HG03575 (cell line): ENCODE measurements at regions not wholly inside any gene's neighbourhood (a gene's known extent, or its start where the extent isn't known, plus 50 kb on each side); places are given as distances from the start of the nearest gene placed in this dataset.

Experiments
- ATAC-seq: cut with Tn5 transposase; IDR thresholded peaks from one replicate; pipeline ENCODE4 v1.9.1; 2021; ENCODE audit not compliant: unreplicated experiment, insufficient number of reproducible peaks, low FRiP score; ENCODE audit errors: extremely low read depth

GRCh38 chr3:178003756-178004155, 532.5 kb upstream of the KCNMB2 start:
- ATAC-seq, result no peak

DNA sequence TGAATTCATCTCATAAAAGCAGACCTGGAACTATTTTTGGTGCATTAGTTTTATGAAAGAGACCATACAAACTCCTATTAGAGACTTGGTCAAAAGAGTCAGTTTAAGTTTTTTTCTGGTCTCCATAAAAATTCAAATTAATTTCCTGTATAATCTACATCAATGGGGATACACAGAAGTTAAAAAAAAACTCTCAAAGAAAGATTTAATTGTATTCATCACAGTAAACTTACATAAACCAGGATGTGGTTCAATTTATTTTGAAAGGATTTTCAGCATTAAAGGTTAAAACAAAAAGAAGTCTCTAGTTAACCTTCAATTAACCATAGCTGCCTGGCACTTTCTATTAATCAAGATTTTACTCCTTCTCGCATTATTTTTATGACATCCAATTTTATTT, 530.3 kb upstream of the KCNMB2 start:
- ATAC-seq, result no peak

GRCh38 chr3:178010306-178010705, 525.9 kb upstream of the KCNMB2 start:
- no peak for ATAC-seq

- no peak for ATAC-seq
Measured at GRCh38 chr3:178019645-178020044, 516.6 kb upstream of the KCNMB2 start.

GRCh38 chr3:178022599-178022998, 513.6 kb upstream of the KCNMB2 start:
- no peak for ATAC-seq

DNA sequence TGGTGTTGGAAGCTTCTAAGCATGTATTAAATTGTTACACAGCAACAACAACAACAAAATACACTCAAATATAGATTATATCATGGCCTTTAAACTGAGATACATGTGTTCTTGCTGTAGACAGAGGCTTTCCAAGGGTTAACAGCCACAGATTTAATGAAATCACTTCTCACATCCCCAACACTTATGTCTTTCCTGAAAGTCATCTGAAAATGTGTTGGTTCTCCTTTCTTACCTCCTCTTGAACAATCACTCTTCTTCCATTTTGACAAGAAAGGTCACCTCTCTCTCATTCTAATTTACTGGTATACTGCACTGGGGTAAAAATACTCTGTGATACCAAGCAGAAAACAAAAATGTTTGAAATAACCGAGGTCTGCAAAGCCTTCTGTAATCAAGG, 507.3 kb upstream of the KCNMB2 start:
- no peak for ATAC-seq

- no peak for ATAC-seq
Measured at GRCh38 chr3:178036451-178037144, 499.6 kb upstream of the KCNMB2 start.

DNA sequence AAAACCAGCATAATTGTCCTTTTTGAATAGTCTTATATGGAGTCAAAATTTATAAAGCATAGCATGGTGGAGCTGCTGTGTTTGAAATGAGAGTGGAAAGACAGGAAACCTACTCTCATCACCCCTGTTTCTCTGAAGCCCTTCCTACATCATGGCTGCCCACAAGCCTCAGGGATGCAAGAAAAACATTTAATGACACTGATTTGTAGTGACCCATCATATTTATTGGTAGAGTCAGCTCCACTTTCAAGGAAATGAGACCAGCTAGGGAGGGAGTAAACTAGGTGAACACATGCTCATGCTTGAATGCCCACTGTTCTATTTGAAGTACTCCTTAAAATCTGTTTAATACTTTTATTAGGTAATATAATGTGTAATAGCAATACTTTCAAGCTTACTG, 494.3 kb upstream of the KCNMB2 start:
- no peak for ATAC-seq

- ATAC-seq, result no peak
Measured at GRCh38 chr3:178042376-178042775, 493.9 kb upstream of the KCNMB2 start.

GRCh38 chr3:178043084-178043483, 493.2 kb upstream of the KCNMB2 start:
- no peak for ATAC-seq

GRCh38 chr3:178044320-178044719, 491.9 kb upstream of the KCNMB2 start:
- ATAC-seq, result no peak

- no peak for ATAC-seq
Measured at GRCh38 chr3:178047496-178047895, 488.7 kb upstream of the KCNMB2 start.

DNA sequence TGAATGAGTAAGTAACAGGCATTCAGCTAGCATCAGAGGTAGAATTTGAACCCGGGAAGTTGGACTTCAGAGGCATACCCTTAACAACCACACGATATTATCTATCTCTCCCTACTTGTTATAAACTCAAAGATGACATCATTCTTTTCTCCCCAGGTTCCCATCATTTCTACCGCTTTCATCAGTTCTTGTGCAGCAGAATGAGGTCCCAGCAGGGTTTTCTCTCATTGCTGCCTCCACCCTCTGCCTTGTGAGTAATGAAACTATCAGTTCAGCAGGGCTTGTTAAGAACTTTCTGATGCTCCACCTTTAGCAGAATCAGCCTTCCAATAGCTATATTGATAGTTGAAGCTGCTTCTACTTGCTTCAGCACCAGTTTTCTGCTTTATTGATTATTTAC, 487.5 kb upstream of the KCNMB2 start:
- ATAC-seq, result no peak

DNA sequence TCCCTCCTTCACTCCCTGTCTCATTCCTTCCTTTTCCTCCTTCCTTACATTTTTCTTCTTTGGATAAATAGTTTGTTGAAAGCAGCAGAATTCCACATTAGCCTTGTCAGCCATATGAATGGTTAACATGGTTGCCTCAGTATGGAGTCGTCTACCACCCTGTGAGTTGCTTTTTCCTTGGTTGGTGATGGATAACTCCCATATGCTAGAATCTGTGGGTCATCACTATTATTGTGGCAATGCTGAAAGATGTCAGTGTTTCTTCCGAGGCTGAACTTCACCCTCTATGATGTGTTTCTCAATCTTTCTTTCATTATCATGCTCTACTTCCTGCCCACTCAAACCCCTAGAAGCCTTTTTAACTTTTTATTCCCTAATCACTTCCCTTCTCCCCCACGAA, 481.8 kb upstream of the KCNMB2 start:
- no peak for ATAC-seq

- no peak for ATAC-seq
Measured at GRCh38 chr3:178055939-178056338, 480.3 kb upstream of the KCNMB2 start.

GRCh38 chr3:178056868-178057267, 479.4 kb upstream of the KCNMB2 start:
- no peak for ATAC-seq

DNA sequence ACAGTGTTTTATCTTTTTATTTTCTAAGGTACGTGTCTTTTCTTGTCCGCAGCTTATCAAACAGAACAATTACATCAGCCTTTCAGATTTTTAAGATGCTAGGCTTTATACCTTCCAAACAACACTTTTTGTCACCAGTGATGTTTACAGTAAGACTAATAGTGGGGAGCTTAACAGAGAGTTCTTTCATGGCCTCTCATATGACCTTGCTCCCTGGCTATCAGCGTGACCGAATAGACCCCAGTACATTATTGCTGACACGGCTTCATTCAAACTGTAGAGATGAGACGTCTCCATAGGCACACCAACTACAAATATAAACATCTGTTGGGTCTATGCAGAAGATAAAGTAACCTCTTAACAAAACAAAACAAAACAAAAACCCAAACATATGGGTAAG, 477.6 kb upstream of the KCNMB2 start:
- no peak for ATAC-seq

GRCh38 chr3:178059119-178059518, 477.1 kb upstream of the KCNMB2 start:
- ATAC-seq, result no peak

GRCh38 chr3:178059836-178060235, 476.4 kb upstream of the KCNMB2 start:
- no peak for ATAC-seq

- no peak for ATAC-seq
Measured at GRCh38 chr3:178060407-178060806, 475.8 kb upstream of the KCNMB2 start.

DNA sequence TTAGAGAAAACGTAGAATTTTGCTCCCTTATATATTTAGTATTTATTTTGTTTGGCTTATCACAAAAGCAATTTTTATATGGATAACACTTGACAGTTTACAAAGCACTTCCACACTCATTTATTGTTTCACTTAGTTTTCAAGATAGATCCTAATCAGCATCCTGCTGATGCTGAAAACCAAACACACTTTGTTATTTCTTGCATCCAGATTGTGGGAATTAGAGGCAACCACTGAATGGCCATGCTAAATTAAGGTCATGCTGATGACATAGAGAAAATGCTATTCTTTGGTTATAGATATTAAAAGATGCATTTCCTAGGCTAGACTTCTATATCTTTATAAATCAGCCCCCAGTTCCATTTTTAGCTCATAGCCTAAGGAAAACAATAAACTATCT, 474.1 kb upstream of the KCNMB2 start:
- ATAC-seq, result no peak
